Mesothelial cell of epicardium (in vitro differentiated cells): ENCODE measurements at regions not wholly inside any gene's neighbourhood (a gene's known extent, or its start where the extent isn't known, plus 50 kb on each side); places are given as distances from the start of the nearest gene placed in this dataset.

Source experiments
- DNase-seq, 2 experiments: peaks; one replicate each; pipeline ENCODE4 v3.0.0; 2021; ENCODE audit warnings: low spot score in 2 of 2; ENCODE audit not compliant: unreplicated experiment in 2 of 2
- H3K27ac Mint-ChIP-seq: 2 replicates; pipeline ENCODE4 v1.8.0; 2021; ENCODE audit warnings: mixed read lengths
- H3K27me3 Mint-ChIP-seq: 2 replicates; pipeline ENCODE4 v1.8.0; 2021; ENCODE audit warnings: low read depth, mixed read lengths
- H3K36me3 Mint-ChIP-seq: 2 replicates; pipeline ENCODE4 v1.8.0; 2021; ENCODE audit warnings: mixed read lengths
- H3K4me1 Mint-ChIP-seq: 2 replicates; pipeline ENCODE4 v1.8.0; 2021; ENCODE audit warnings: mixed read lengths
- H3K4me3 Mint-ChIP-seq: 2 replicates; pipeline ENCODE4 v1.8.0; 2021; ENCODE audit warnings: mild to moderate bottlenecking, moderate library complexity, mixed read lengths
- H3K9me3 Mint-ChIP-seq: 2 replicates; pipeline ENCODE4 v1.8.0; 2021; ENCODE audit warnings: mixed read lengths
- CTCF ChIP-seq: fragments of 200-600 bp; sonication (generic); IDR thresholded peaks from one replicate; pipeline ENCODE4 v1.5.0; 2021; ENCODE audit warnings: antibody characterized with exemption; ENCODE audit not compliant: unreplicated experiment

GRCh38 chr3:124510290-124510689 is 220.0 kb upstream of the UMPS start:
- TF ChIP-seq CTCF = no peak
- Mint-ChIP-seq H3K27me3 (no peaks in the 10 kb centered on the region), H3K36me3 (peaks cover 5% of the 10 kb centered on the region), H3K4me1 (no peaks in the 10 kb centered on the region), H3K4me3 (no peak overlapping the region), H3K9me3 (peaks cover 5% of the 10 kb centered on the region), H3K27ac (no peak overlapping the region)
- no peak for DNase-seq

GRCh38 chr3:124512881-124513609 is 217.2 kb upstream of the UMPS start:
- Mint-ChIP-seq H3K9me3 (peaks cover 5% of the 10 kb centered on the region), H3K4me3 (no peak overlapping the region), H3K27me3 (no peaks in the 10 kb centered on the region), H3K4me1 (no peaks in the 10 kb centered on the region), H3K27ac (no peak overlapping the region), H3K36me3 (peaks cover 5% of the 10 kb centered on the region)
- no peak for DNase-seq
- no peak for TF ChIP-seq CTCF

GRCh38 chr3:124513610-124513997 is 216.6 kb upstream of the UMPS start:
- Mint-ChIP-seq H3K27me3 (no peaks in the 10 kb centered on the region), H3K27ac (no peak overlapping the region), H3K36me3 (peaks cover 4% of the 10 kb centered on the region), H3K4me1 (no peaks in the 10 kb centered on the region), H3K9me3 (peaks cover 4% of the 10 kb centered on the region), H3K4me3 (no peak overlapping the region)
- no peak for DNase-seq
- no peak for TF ChIP-seq CTCF

GRCh38 chr3:124514683-124515082 is 215.6 kb upstream of the UMPS start:
- Mint-ChIP-seq H3K9me3 (no peaks in the 10 kb centered on the region), H3K27ac (no peak overlapping the region), H3K4me1 (no peaks in the 10 kb centered on the region), H3K4me3 (no peak overlapping the region), H3K27me3 (no peaks in the 10 kb centered on the region), H3K36me3 (no peaks in the 10 kb centered on the region)
- no peak for TF ChIP-seq CTCF
- no peak for DNase-seq

GRCh38 chr3:124516333-124516732 is 213.9 kb upstream of the UMPS start:
- Mint-ChIP-seq H3K36me3 (no peaks in the 10 kb centered on the region), H3K27me3 (no peaks in the 10 kb centered on the region), H3K4me3 (no peak overlapping the region), H3K9me3 (no peaks in the 10 kb centered on the region), H3K27ac (no peak overlapping the region), H3K4me1 (no peaks in the 10 kb centered on the region)
- DNase-seq = no peak
- no peak for TF ChIP-seq CTCF

GRCh38 chr3:124517306-124517705 is 212.9 kb upstream of the UMPS start:
- Mint-ChIP-seq H3K36me3 (no peaks in the 10 kb centered on the region), H3K27me3 (no peaks in the 10 kb centered on the region), H3K9me3 (no peaks in the 10 kb centered on the region), H3K4me3 (no peak overlapping the region), H3K4me1 (no peaks in the 10 kb centered on the region), H3K27ac (no peak overlapping the region)
- TF ChIP-seq CTCF = no peak
- DNase-seq = no peak
